K562 (cell line): ENCODE measurements at regions not wholly inside any gene's neighbourhood (a gene's known extent, or its start where the extent isn't known, plus 50 kb on each side); places are given as distances from the start of the nearest gene placed in this dataset.

Experiments
- ATAC-seq: fragments of 200-7000 bp; cut with Tn5 transposase; 3 replicates; pipeline ENCODE4 v1.9.1; 2020; ENCODE audit warnings: moderate library complexity
- BruUV-seq: library from RNA; stranded (reverse); fragments of 400-500 nt; replicated peaks from 2 replicates; lab custom pipeline; 2021; lab: Mats Ljungman, UMichigan
- CTCF ChIA-PET: fragments of 300-600 bp; formaldehyde crosslinking; extraction: SDS; loops from one replicate; lab custom pipeline; 2021; ENCODE audit warnings: low intra/inter-chr PET ratio; lab: Yijun Ruan, JAX
- POLR2A ChIA-PET: fragments of 300-600, 350-650 bp; sonication (Branson Sonifier 250); formaldehyde crosslinking; extraction: SDS; loops from one replicate; lab custom pipeline; 2021; ENCODE audit warnings: antibody characterized with exemption, inconsistent platforms; lab: Yijun Ruan, JAX
- DNase-seq, 4 experiments: peaks; one replicate each; pipeline versions ENCODE4 v3.0.0 to v3.0.0-alpha.2; 2011 to 2018; ENCODE audit warnings: low spot score in 3 of 4, mixed read lengths in 3 of 4; ENCODE audit errors: extremely low read depth in 1 of 4
- FAIRE-seq: peaks from 2 replicates; lab custom pipeline; 2011; peaks lifted over from hg19 to GRCh38; lab: Jason Lieb, UNC
- H2AFZ ChIP-seq: 2 replicates; pipeline ENCODE4 v1.6.0; 2011; ENCODE audit warnings: low read depth, low read length, control low read depth, inconsistent platforms
- H3K27ac ChIP-seq: fragments of 200-600 bp; 3 replicates; pipeline ENCODE4 v1.8.0; 2011; ENCODE audit warnings: low read depth, mild to moderate bottlenecking, control low read depth, inconsistent platforms, low read length, moderate library complexity, mixed read lengths; ENCODE audit errors: extremely low read depth
- H3K27me3 ChIP-seq, 2 experiments: fragments of 300-600 bp in 1 of 2; 2 replicates in 1 of 2; 3 replicates in 1 of 2; pipeline versions ENCODE4 v1.6.0 to v1.8.0; 2011; ENCODE audit warnings: inconsistent platforms in 2 of 2, low read length in 2 of 2, mild to moderate bottlenecking in 1 of 2, mixed read lengths in 1 of 2, moderate library complexity in 1 of 2; ENCODE audit not compliant: control insufficient read depth in 2 of 2, insufficient read depth in 2 of 2
- H3K36me3 ChIP-seq: fragments of 300-600 bp; 3 replicates; pipeline ENCODE4 v1.8.0; 2011; ENCODE audit warnings: mild to moderate bottlenecking, low read length, inconsistent platforms; ENCODE audit not compliant: control insufficient read depth, insufficient read depth
- H3K4me1 ChIP-seq, 2 experiments: fragments of 200-600 bp in 1 of 2; replicated peaks in 1 of 2; 2 replicates in 1 of 2; 3 replicates in 1 of 2; pipeline versions ENCODE4 v1.5.1 to v1.8.0; 2011; ENCODE audit warnings: inconsistent platforms in 2 of 2, low read length in 2 of 2, mild to moderate bottlenecking in 1 of 2, mixed read lengths in 1 of 2, moderate library complexity in 1 of 2; ENCODE audit not compliant: control insufficient read depth in 2 of 2, insufficient read depth in 2 of 2
- H3K4me2 ChIP-seq: 2 replicates; pipeline ENCODE4 v1.6.1; 2011; ENCODE audit warnings: low read length, control low read depth, inconsistent platforms, mixed read lengths; ENCODE audit not compliant: insufficient read depth
- H3K4me3 ChIP-seq: fragments of 200-600 bp; sonication (generic), shearing (Covaris generic); 2 replicates; pipeline ENCODE4 v1.5.1; 2016; ENCODE audit warnings: control low read depth, inconsistent platforms
- H3K79me2 ChIP-seq: fragments of 200-600 bp; 3 replicates; pipeline ENCODE4 v1.8.0; 2011; ENCODE audit warnings: low read length, inconsistent platforms; ENCODE audit not compliant: control insufficient read depth, insufficient read depth
- H3K9ac ChIP-seq, 2 experiments: 2 replicates each; pipeline versions ENCODE4 v1.6.0 to v1.6.1; 2011; ENCODE audit warnings: low read depth in 2 of 2, low read length in 2 of 2, control low read depth in 1 of 2, inconsistent platforms in 1 of 2, mild to moderate bottlenecking in 1 of 2, mixed read lengths in 1 of 2; ENCODE audit not compliant: insufficient read depth in 1 of 2
- H3K9me1 ChIP-seq: one replicate; pipeline ENCODE4 v1.6.0; 2011; ENCODE audit warnings: inconsistent platforms, mild to moderate bottlenecking, low read length, moderate library complexity; ENCODE audit not compliant: control insufficient read depth, insufficient read depth
- H3K9me3 ChIP-seq: replicated peaks from 2 replicates; pipeline ENCODE4 v1.5.1; 2011; ENCODE audit warnings: low read depth, low read length, inconsistent platforms; ENCODE audit not compliant: control insufficient read depth, insufficient read depth
- H4K20me1 ChIP-seq: replicated peaks from 2 replicates; pipeline ENCODE4 v1.6.1; 2011; ENCODE audit warnings: low read length, inconsistent platforms, mixed read lengths; ENCODE audit not compliant: control insufficient read depth, insufficient read depth
- BRCA1 ChIP-seq, 2 experiments: fragments of 450-650 bp in 1 of 2; sonication (generic) in 1 of 2; formaldehyde crosslinking in 1 of 2; IDR thresholded peaks; 2 replicates each; pipeline versions ENCODE4 v1.5.0 to v1.6.1; 2017 to 2020; ENCODE audit warnings: mild to moderate bottlenecking in 1 of 2, missing genetic modification reagents in 1 of 2
- CBFA2T2 ChIP-seq: fragments of 450-650 bp; conservative IDR thresholded peaks from 2 replicates; pipeline ENCODE4 v1.6.1; 2017; ENCODE audit warnings: mild to moderate bottlenecking
- CCAR2 ChIP-seq: fragments of 200-400 bp; formaldehyde crosslinking; IDR thresholded peaks from 2 replicates; pipeline ENCODE4 v1.6.1; 2017; ENCODE audit warnings: mild to moderate bottlenecking, low read depth, low read length
- DNMT1 ChIP-seq: fragments of 450-650 bp; IDR thresholded peaks from 2 replicates; pipeline ENCODE4 v1.6.1; 2016; ENCODE audit warnings: antibody characterized with exemption, mild to moderate bottlenecking
- JUNB ChIP-seq: fragments of 450-650 bp; formaldehyde crosslinking; conservative IDR thresholded peaks from 2 replicates; pipeline ENCODE4 v1.4.0; 2020; ENCODE audit warnings: mild to moderate bottlenecking
- MTA1 ChIP-seq: fragments of 450-650 bp; IDR thresholded peaks from 2 replicates; pipeline ENCODE4 v1.6.1; 2017; ENCODE audit warnings: borderline replicate concordance
- NFATC3 ChIP-seq: fragments of 450-650 bp; IDR thresholded peaks from 2 replicates; pipeline ENCODE4 v1.6.1; 2017; ENCODE audit warnings: mild to moderate bottlenecking
- PHF20 ChIP-seq: fragments of 450-650 bp; IDR thresholded peaks from 2 replicates; pipeline ENCODE4 v1.6.1; 2018; ENCODE audit not compliant: partially characterized antibody
- POLR2B ChIP-seq: fragments of 450-650 bp; IDR thresholded peaks from 2 replicates; pipeline ENCODE4 v1.6.1; 2018; ENCODE audit warnings: low read depth; ENCODE audit not compliant: partially characterized antibody
- RBM14 ChIP-seq: fragments of 200-400 bp; formaldehyde crosslinking; IDR thresholded peaks from 2 replicates; pipeline ENCODE4 v1.6.1; 2018; ENCODE audit warnings: low read depth, mild to moderate bottlenecking, low read length, moderate library complexity, borderline replicate concordance; ENCODE audit not compliant: insufficient read depth
- SMAD2 ChIP-seq: fragments of 150-350 bp; IDR thresholded peaks from 2 replicates; pipeline ENCODE4 v1.6.1; 2014; ENCODE audit warnings: low read depth, mild to moderate bottlenecking, low read length
- SMC3 ChIP-seq: conservative IDR thresholded peaks from 2 replicates; pipeline ENCODE4 v1.6.1; 2011; ENCODE audit warnings: low read depth, low read length, improper control_type of control experiment; ENCODE audit not compliant: insufficient read depth
- U2AF1 ChIP-seq: fragments of 200-400 bp; formaldehyde crosslinking; optimal IDR thresholded peaks from 2 replicates; pipeline ENCODE3; 2017; ENCODE audit warnings: mild to moderate bottlenecking, low read depth, low read length, moderate library complexity
- ZNF165 ChIP-seq: fragments of 250-450 bp; sonication (Bioruptor Pico); IDR thresholded peaks from 2 replicates; pipeline ENCODE4 v1.4.0; 2020; ENCODE audit warnings: borderline replicate concordance
- ZNF197 ChIP-seq: fragments of 200-800 bp; sonication (Bioruptor generic); IDR thresholded peaks from 2 replicates; pipeline ENCODE4 v1.6.1; 2016; ENCODE audit warnings: low read depth, missing genetic modification characterization, missing compliant biosample characterization
- ZNF232 ChIP-seq: sonication (generic); formaldehyde crosslinking; IDR thresholded peaks from 2 replicates; pipeline ENCODE4 v1.8.0; 2022; ENCODE audit warnings: mild to moderate bottlenecking, missing genetic modification reagents
- ZNF780A ChIP-seq: fragments of 250-450 bp; sonication (Bioruptor Pico); IDR thresholded peaks from 2 replicates; pipeline ENCODE4 v1.5.0; 2021; ENCODE audit warnings: mild to moderate bottlenecking
- WGBS: fragments of 100-300 bp; shearing (Covaris generic); methylation state at CpG from one replicate; pipeline ENCODE4 v1.1.6; 2016; ENCODE audit warnings: low coverage, mixed read lengths; ENCODE audit not compliant: insufficient coverage; ENCODE audit errors: missing lambda C conversion rate; 5-methylcytosine and 5-hydroxymethylcytosine counted together
- in situ Hi-C: fragments of 300-500 bp; cut with MboI; formaldehyde crosslinking; loops from 4 replicates; pipeline ENCODE4 v1.15.0; 2018; ENCODE audit warnings: inconsistent platforms, mixed read lengths
- intact Hi-C: fragments of 100-400 bp; cut with micrococcal nuclease; formaldehyde crosslinking; loops from 2 replicates; pipeline ENCODE4 v1.14.2; 2022
- TF ChIP-seq, protein P1 (sequence below): fragments of 250-450 bp; sonication (Bioruptor Pico); IDR thresholded peaks from 2 replicates; pipeline ENCODE4 v1.5.0; 2021

DNA sequence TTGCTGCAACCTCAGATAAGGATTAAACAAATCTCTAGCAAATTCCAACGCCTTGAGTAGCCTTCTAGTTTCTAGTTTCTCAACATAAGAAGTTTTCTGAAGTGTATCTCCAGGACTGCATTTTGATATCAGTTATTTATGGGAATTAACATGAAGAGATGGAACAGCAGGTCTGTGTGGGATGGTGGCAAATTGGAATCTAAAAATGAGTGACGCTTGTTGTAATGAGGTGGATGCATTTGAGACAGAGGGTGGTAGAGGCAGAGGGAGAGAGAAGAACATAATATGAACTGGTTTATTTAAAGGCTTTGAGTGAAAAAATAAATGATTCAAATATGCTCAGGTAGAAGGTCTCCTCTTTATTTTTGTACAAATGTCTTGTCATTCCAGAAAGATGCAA, 446.8 kb upstream of the GCFC2 start (continued):
- TF ChIP-seq, protein P1, sequence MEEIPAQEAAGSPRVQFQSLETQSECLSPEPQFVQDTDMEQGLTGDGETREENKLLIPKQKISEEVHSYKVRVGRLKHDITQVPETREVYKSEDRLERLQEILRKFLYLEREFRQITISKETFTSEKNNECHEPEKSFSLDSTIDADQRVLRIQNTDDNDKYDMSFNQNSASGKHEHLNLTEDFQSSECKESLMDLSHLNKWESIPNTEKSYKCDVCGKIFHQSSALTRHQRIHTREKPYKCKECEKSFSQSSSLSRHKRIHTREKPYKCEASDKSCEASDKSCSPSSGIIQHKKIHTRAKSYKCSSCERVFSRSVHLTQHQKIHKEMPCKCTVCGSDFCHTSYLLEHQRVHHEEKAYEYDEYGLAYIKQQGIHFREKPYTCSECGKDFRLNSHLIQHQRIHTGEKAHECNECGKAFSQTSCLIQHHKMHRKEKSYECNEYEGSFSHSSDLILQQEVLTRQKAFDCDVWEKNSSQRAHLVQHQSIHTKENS = no peak
- no peak for TF ChIP-seq U2AF1
- no peak for TF ChIP-seq ZNF197 (CRISPR knock-in tag)
- TF ChIP-seq CCAR2 = no peak
- TF ChIP-seq PHF20 = no peak
- no peak for TF ChIP-seq CBFA2T2
- no peak for TF ChIP-seq RBM14
- no peak for TF ChIP-seq SMC3
- no peak for TF ChIP-seq NFATC3
- no peak for TF ChIP-seq JUNB

DNA sequence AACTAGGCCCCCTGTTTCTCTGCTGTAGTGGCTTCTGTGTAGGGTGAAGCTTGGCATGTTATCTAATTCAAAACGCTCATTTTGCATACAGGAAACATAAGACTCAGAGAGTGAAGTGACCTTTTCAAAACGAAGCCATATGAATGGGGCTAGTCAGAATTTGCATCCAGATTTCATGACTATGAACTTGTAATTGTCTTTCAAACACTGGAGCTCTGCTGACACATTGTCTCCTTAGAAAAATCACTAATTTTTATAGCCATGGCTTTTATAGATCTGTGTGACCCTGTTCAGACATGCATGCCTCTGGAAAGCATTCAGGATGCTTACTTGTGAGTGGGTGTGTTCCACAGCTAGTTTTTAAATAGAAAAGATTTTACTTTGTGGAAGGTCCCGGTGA, 444.3 kb upstream of the GCFC2 start:
- 2% methylated on average over 3 of the region's 3 CpGs for WGBS
- no peak for FAIRE-seq
- TF ChIP-seq ZNF780A (CRISPR knock-in tag) (no peak), ZNF165 (CRISPR knock-in tag) (no peak), DNMT1 (no peak), SMAD2 (no peak), MTA1 (no peak), POLR2B (no peak), BRCA1 (IDR thresholded peaks at IDR 0.05) (no peak), BRCA1 (CRISPR knock-in tag; IDR thresholded peaks at IDR 0.05) (no peak), ZNF232 (CRISPR knock-in tag) (no peak)

More for the DNA sequence above, 444.3 kb upstream of the GCFC2 start:
- H3K9me3 ChIP-seq = no peaks in the 10 kb centered on the region
- H3K27me3 ChIP-seq = no peaks in the 10 kb centered on the region
- no peaks in the 10 kb centered on the region for H3K4me1 ChIP-seq
- DNase-seq = no peak
- H3K4me3 ChIP-seq = no peak overlapping the region
- no peaks in the 10 kb centered on the region for H3K9me1 ChIP-seq
- H3K79me2 ChIP-seq = no peaks in the 10 kb centered on the region
- CTCF ChIA-PET = no interaction called here
- no peak for ATAC-seq
- BruUV-seq = no TSS peak
- no peak overlapping the region for H3K9ac ChIP-seq
- H3K36me3 ChIP-seq = no peaks in the 10 kb centered on the region
- no peak overlapping the region for H3K4me2 ChIP-seq
- H2AFZ ChIP-seq = no peak overlapping the region
- POLR2A ChIA-PET = no interaction called here
- no peak overlapping the region for H3K27ac ChIP-seq
- in situ Hi-C loops = no loop called here
- no peaks in the 10 kb centered on the region for H4K20me1 ChIP-seq
- intact Hi-C loops = no loop called here
